ENCODE measurements at regions not wholly inside any gene's neighbourhood (a gene's known extent, or its start where the extent isn't known, plus 50 kb on each side); places are given as distances from the start of the nearest gene placed in this dataset.

DNA sequence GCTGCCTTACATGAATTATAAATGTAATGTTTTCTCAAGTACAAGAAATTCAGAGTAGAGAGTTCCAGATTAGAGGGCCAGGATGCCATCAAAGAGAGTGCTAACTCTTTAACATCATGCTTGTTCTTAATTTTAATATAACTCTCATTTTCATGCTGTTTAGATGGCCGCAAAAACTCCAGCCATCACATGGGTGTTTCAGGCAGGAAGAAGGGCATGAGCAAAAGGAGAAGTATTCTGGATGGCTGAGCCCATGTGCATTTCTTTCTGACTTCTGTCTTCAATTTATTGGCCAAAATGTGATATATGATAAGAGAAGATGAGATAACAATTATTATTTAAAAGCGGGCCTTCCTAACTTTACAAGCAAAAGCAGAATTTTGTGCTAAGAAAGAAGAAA is 1328.6 kb downstream of the MRPL39 start:
- TF ChIP-seq, protein P1, sequence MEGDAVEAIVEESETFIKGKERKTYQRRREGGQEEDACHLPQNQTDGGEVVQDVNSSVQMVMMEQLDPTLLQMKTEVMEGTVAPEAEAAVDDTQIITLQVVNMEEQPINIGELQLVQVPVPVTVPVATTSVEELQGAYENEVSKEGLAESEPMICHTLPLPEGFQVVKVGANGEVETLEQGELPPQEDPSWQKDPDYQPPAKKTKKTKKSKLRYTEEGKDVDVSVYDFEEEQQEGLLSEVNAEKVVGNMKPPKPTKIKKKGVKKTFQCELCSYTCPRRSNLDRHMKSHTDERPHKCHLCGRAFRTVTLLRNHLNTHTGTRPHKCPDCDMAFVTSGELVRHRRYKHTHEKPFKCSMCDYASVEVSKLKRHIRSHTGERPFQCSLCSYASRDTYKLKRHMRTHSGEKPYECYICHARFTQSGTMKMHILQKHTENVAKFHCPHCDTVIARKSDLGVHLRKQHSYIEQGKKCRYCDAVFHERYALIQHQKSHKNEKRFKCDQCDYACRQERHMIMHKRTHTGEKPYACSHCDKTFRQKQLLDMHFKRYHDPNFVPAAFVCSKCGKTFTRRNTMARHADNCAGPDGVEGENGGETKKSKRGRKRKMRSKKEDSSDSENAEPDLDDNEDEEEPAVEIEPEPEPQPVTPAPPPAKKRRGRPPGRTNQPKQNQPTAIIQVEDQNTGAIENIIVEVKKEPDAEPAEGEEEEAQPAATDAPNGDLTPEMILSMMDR (IDR thresholded peaks at IDR 0.05) = no peak
- no peak for TF ChIP-seq POLR2A (IDR thresholded peaks at IDR 0.05)
